Body of pancreas (tissue), 4 donors: ENCODE measurements at regions not wholly inside any gene's neighbourhood (a gene's known extent, or its start where the extent isn't known, plus 50 kb on each side); places are given as distances from the start of the nearest gene placed in this dataset.

Experiments used
- ATAC-seq: fragments of 150-250 bp; one replicate; pipeline ENCODE4 v1.9.1; 2016
- DNase-seq, 4 donors: peaks; one replicate each; pipeline ENCODE4 v3.0.0-alpha.2; 2019
- H3K27ac ChIP-seq, 4 donors: fragments of 200-600 bp; sonication (generic); 1 replicate in 3 of 4; 2 replicates in 1 of 4; pipeline versions ENCODE4 v1.5.1 to v1.6.1; 2016 to 2019; ENCODE audit warnings: mild to moderate bottlenecking in 1 of 4, mixed read lengths in 1 of 4, moderate library complexity in 1 of 4
- H3K27me3 ChIP-seq, 2 donors: fragments of 200-600 bp; sonication (generic); one replicate each; pipeline ENCODE4 v1.6.0; 2016; ENCODE audit warnings: mild to moderate bottlenecking in 1 of 2
- H3K36me3 ChIP-seq, 2 donors: fragments of 200-600 bp; sonication (generic); replicated peaks in 1 of 2; 2 replicates each; pipeline ENCODE4 v1.5.1; 2016; ENCODE audit warnings: low read depth in 2 of 2; ENCODE audit not compliant: insufficient read depth in 1 of 2
- H3K4me1 ChIP-seq: fragments of 200-600 bp; sonication (generic); one replicate; pipeline ENCODE4 v1.6.0; 2016
- H3K4me3 ChIP-seq, 2 donors: fragments of 200-600 bp; sonication (generic); 1 replicate in 1 of 2; 2 replicates in 1 of 2; pipeline ENCODE4 v1.5.1; 2016 to 2019
- H3K9me3 ChIP-seq, 3 donors: fragments of 200-600 bp; sonication (generic); 1 replicate in 2 of 3; 2 replicates in 1 of 3; pipeline ENCODE4 v1.5.1; 2016
- POLR2A ChIP-seq, 3 donors: fragments of 450-650 bp; IDR thresholded peaks; one replicate each; pipeline ENCODE4 v1.6.1; 2016; ENCODE audit warnings: antibody characterized with exemption in 3 of 3, mild to moderate bottlenecking in 2 of 3
- WGBS, 2 donors: methylation state at CpG; one replicate each; pipeline ENCODE4 v1.1.5; 2017; 5-methylcytosine and 5-hydroxymethylcytosine counted together
- intact Hi-C: fragments of 100-400 bp; cut with DNase I; formaldehyde crosslinking; loops from one replicate; pipeline ENCODE4 v1.15.1; 2023
- TF ChIP-seq, protein P1 (sequence below), 7 experiments: fragments of 450-650 bp in 4 of 7; fragments of 200-600 bp in 3 of 7; sonication (generic) in 3 of 7; IDR thresholded peaks; one replicate each; pipeline ENCODE4 v1.5.1; 2016 to 2019; ENCODE audit warnings: antibody characterized with exemption in 7 of 7

DNA sequence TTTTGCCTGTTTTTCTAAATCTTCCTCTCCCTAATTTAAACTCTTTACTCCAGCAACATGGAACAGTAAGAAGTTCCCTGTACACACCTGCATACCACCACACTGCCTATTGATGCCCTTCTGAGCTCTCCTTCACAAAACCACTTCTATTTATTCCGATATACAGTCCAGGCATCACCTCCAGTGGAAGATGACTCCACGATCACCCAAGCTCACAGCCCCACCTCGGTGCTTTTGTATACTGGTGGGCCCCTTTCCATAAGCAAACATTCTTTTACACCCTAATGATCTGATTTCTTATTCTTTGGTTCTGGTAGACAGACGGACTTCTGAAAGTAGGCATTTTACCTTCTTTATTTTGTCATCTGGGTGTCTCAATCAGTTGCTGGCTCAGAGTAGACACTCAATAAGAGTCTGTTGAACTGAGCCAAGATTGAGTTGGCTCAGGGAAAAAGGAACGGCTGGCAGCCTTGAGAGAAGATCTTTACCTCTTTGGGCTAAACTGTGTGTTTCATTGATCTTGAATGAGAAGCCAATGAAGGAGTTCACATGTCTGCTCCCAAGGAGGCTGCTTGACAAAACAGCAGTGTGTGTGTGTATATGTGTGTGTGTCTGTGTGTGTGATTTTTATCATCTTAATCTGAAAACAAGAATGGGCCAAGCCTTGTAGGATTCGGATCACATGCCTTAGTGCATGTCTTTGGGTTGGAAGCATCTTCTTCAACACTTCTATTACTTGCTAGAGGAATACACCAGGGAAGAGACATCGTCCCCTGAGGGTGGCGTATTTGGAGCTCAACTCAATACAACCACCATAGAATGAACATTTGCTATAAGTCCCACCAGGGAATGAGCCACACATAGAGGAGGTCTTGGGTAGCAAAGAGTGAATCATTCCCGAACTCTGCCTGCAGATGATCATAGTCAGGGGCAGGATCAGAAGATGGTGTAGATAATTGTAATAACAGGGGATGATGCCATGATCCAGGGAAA is 341.8 kb downstream of the CYRIA start:
- ATAC-seq = no peak
- no peak overlapping the region for H3K27ac ChIP-seq
- H3K4me1 ChIP-seq = no peaks in the 10 kb centered on the region
- 79 to 81% methylated on average over 9 of the region's 9 CpGs for WGBS, 2 donors
- H3K27me3 ChIP-seq = no peaks in the 10 kb centered on the region
- no peaks in the 10 kb centered on the region for H3K9me3 ChIP-seq
- TF ChIP-seq, protein P1, sequence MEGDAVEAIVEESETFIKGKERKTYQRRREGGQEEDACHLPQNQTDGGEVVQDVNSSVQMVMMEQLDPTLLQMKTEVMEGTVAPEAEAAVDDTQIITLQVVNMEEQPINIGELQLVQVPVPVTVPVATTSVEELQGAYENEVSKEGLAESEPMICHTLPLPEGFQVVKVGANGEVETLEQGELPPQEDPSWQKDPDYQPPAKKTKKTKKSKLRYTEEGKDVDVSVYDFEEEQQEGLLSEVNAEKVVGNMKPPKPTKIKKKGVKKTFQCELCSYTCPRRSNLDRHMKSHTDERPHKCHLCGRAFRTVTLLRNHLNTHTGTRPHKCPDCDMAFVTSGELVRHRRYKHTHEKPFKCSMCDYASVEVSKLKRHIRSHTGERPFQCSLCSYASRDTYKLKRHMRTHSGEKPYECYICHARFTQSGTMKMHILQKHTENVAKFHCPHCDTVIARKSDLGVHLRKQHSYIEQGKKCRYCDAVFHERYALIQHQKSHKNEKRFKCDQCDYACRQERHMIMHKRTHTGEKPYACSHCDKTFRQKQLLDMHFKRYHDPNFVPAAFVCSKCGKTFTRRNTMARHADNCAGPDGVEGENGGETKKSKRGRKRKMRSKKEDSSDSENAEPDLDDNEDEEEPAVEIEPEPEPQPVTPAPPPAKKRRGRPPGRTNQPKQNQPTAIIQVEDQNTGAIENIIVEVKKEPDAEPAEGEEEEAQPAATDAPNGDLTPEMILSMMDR (IDR thresholded peaks at IDR 0.05) = no peak
- no peak for TF ChIP-seq POLR2A (IDR thresholded peaks at IDR 0.05)
- intact Hi-C loops = no loop called here
- no peak for DNase-seq
- no peak overlapping the region for H3K4me3 ChIP-seq
- no peaks in the 10 kb centered on the region for H3K36me3 ChIP-seq

GRCh38 chr2:16323126-16323520 is 342.5 kb downstream of the CYRIA start:
- DNase-seq (no peak), ATAC-seq (no peak)
- intact Hi-C loops = no loop called here
- no peak overlapping the region for H3K4me3 ChIP-seq
- H3K27ac ChIP-seq = no peak overlapping the region
- no peaks in the 10 kb centered on the region for H3K36me3 ChIP-seq
- TF ChIP-seq, protein P1 (IDR thresholded peaks at IDR 0.05) = no peak
- TF ChIP-seq POLR2A (IDR thresholded peaks at IDR 0.05) = no peak
- WGBS, 2 donors = 72 to 89% methylated on average over 4 of the region's 4 CpGs
- no peaks in the 10 kb centered on the region for H3K9me3 ChIP-seq
- no peaks in the 10 kb centered on the region for H3K27me3 ChIP-seq
- H3K4me1 ChIP-seq = no peaks in the 10 kb centered on the region

GRCh38 chr2:16322308-16323125 is 343.1 kb downstream of the CYRIA start:
- Histone ChIP-seq H3K27ac (no peak overlapping the region), H3K27me3 (no peaks in the 10 kb centered on the region), H3K4me1 (no peaks in the 10 kb centered on the region), H3K4me3 (no peak overlapping the region), H3K36me3 (no peaks in the 10 kb centered on the region), H3K9me3 (no peaks in the 10 kb centered on the region)
- intact Hi-C loops = no loop called here
- no peak for TF ChIP-seq POLR2A (IDR thresholded peaks at IDR 0.05)
- TF ChIP-seq, protein P1 (IDR thresholded peaks at IDR 0.05) = no peak
- WGBS, 2 donors = 83 to 90% methylated on average over 9 of the region's 9 CpGs
- DNase-seq (no peak), ATAC-seq (no peak)

DNA sequence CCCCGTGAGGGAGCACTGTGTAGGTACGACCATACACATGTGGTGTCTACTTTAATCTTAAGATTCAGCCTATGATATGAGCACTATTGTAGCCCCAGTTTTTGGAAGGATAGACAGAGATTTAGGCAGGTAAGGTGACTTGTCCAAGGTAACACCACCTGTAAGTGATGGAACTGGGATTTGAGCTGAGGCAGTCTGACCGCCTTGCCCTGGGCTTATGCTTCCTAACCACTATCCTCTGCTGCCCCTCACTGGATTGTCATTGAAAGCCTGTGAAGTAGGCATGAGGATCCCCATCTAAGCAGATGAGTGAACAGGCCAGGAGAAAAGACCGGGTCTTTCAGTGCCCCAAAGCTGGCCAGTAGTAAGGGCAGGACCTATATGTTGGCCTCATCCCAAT is 343.8 kb downstream of the CYRIA start:
- 86 to 87% methylated on average over 4 of the region's 4 CpGs for WGBS, 2 donors
- intact Hi-C loops = no loop called here

More for the DNA sequence above, 343.8 kb downstream of the CYRIA start:
- H3K9me3 ChIP-seq = no peaks in the 10 kb centered on the region
- ATAC-seq (no peak), DNase-seq (no peak)
- no peaks in the 10 kb centered on the region for H3K4me1 ChIP-seq
- TF ChIP-seq, protein P1 (IDR thresholded peaks at IDR 0.05) = no peak
- TF ChIP-seq POLR2A (IDR thresholded peaks at IDR 0.05) = no peak
- H3K4me3 ChIP-seq = no peak overlapping the region
- no peak overlapping the region for H3K27ac ChIP-seq
- no peaks in the 10 kb centered on the region for H3K36me3 ChIP-seq
- H3K27me3 ChIP-seq = no peaks in the 10 kb centered on the region
